ENCODE measurements at regions not wholly inside any gene's neighbourhood (a gene's known extent, or its start where the extent isn't known, plus 50 kb on each side); places are given as distances from the start of the nearest gene placed in this dataset.
"Not testable (repeated sequence)": the region's sequence is repeated elsewhere in the genome, so short reads cannot be mapped to it uniquely, and the experiment has no call there.

GRCh38 chr6:159522877-159523547 lies 170.0 kb downstream of the SOD2 start:
- DNase-seq: no peak

- no peak for DNase-seq
Measured at GRCh38 chr6:159521962-159522361, 171.1 kb downstream of the SOD2 start.

- no peak for DNase-seq
Measured at GRCh38 chr6:159520002-159520401, 173.0 kb downstream of the SOD2 start.

- not testable (repeated sequence) for DNase-seq
Measured at GRCh38 chr6:159515811-159516210, 177.2 kb downstream of the SOD2 start.

GRCh38 chr6:159513914-159514313 lies 179.1 kb downstream of the SOD2 start:
- DNase-seq: no peak

- no peak for DNase-seq
Measured at GRCh38 chr6:159513074-159513720, 179.8 kb downstream of the SOD2 start.

GRCh38 chr6:159512571-159512970 lies 180.5 kb downstream of the SOD2 start:
- DNase-seq: no peak

- no peak for DNase-seq
Measured at GRCh38 chr6:159512104-159512503, 180.9 kb downstream of the SOD2 start.

GRCh38 chr6:159510141-159510540 lies 182.9 kb downstream of the SOD2 start:
- DNase-seq: no peak

GRCh38 chr6:159508931-159509330 lies 184.1 kb downstream of the SOD2 start:
- DNase-seq: no peak

GRCh38 chr6:159506048-159506447 lies 187.0 kb downstream of the SOD2 start:
- DNase-seq: no peak

GRCh38 chr6:159505140-159505922 lies 187.7 kb downstream of the SOD2 start:
- no peak for DNase-seq

GRCh38 chr6:159501558-159501957 lies 191.5 kb downstream of the SOD2 start:
- no peak for DNase-seq

- no peak for DNase-seq
Measured at GRCh38 chr6:159499034-159499433, 194.0 kb downstream of the SOD2 start.

GRCh38 chr6:159494586-159494972 lies 198.5 kb downstream of the SOD2 start:
- DNase-seq: no peak

- no peak for DNase-seq
Measured at GRCh38 chr6:159493898-159494585, 199.0 kb downstream of the SOD2 start.

- no peak for DNase-seq
Measured at GRCh38 chr6:159493231-159493897, 199.7 kb downstream of the SOD2 start.

GRCh38 chr6:159490298-159490937 lies 202.6 kb downstream of the SOD2 start:
- DNase-seq: no peak

GRCh38 chr6:159487636-159488035 lies 205.4 kb downstream of the SOD2 start:
- no peak for DNase-seq

GRCh38 chr6:159483259-159483658 lies 209.8 kb downstream of the SOD2 start:
- no peak for DNase-seq

GRCh38 chr6:159481897-159482296 lies 211.1 kb downstream of the SOD2 start:
- no peak for DNase-seq

- no peak for DNase-seq
Measured at GRCh38 chr6:159480471-159480870, 212.6 kb downstream of the SOD2 start.

All from RPMI8226 (cell line).